HEK293 (cell line): ENCODE measurements at regions not wholly inside any gene's neighbourhood (a gene's known extent, or its start where the extent isn't known, plus 50 kb on each side); places are given as distances from the start of the nearest gene placed in this dataset.

Experiments used
- CTCF ChIA-PET: fragments of 350-600 bp; formaldehyde crosslinking; extraction: SDS; loops from one replicate; lab custom pipeline; 2021; ENCODE audit warnings: antibody characterized with exemption; lab: Yijun Ruan, JAX
- POLR2A ChIA-PET: fragments of 300-600 bp; formaldehyde crosslinking; extraction: SDS; loops from one replicate; lab custom pipeline; 2020; ENCODE audit warnings: antibody characterized with exemption, inconsistent platforms; lab: Yijun Ruan, JAX
- H3K27ac ChIP-seq: fragments of 200-500 bp; sonication (Bioruptor generic); 2 replicates; pipeline ENCODE4 v1.5.1; 2014; ENCODE audit warnings: low read depth, low read length, control low read depth, inconsistent platforms; ENCODE audit errors: extremely low read depth
- H3K36me3 ChIP-seq, 2 experiments: fragments of 200-500 bp in 1 of 2; sonication (Bioruptor generic) in 1 of 2; 1 replicate in 1 of 2; 2 replicates in 1 of 2; pipeline ENCODE4 v1.5.1; 2014 to 2017; ENCODE audit warnings: inconsistent platforms in 2 of 2, low read length in 2 of 2; ENCODE audit not compliant: control insufficient read depth in 2 of 2, insufficient read depth in 1 of 2
- H3K4me1 ChIP-seq: fragments of 200-500 bp; sonication (Bioruptor generic); 2 replicates; pipeline ENCODE4 v1.5.1; 2014; ENCODE audit warnings: mild to moderate bottlenecking, low read length, inconsistent platforms; ENCODE audit not compliant: control insufficient read depth, insufficient read depth
- H3K4me3 ChIP-seq: 2 replicates; pipeline ENCODE4 v1.5.1; 2011; ENCODE audit warnings: low read depth, mild to moderate bottlenecking, control low read depth, low read length, moderate library complexity
- H3K9me3 ChIP-seq: fragments of 200-500 bp; sonication (Bioruptor generic); 2 replicates; pipeline ENCODE4 v1.5.1; 2014; ENCODE audit warnings: low read depth, low read length, inconsistent platforms; ENCODE audit not compliant: control insufficient read depth, insufficient read depth
- FEZF1 ChIP-seq: fragments of 450-650 bp; formaldehyde crosslinking; IDR thresholded peaks from 2 replicates; pipeline ENCODE4 v1.5.1; 2016; ENCODE audit warnings: missing biosample characterization, missing genetic modification characterization
- KLF7 ChIP-seq: fragments of 450-650 bp; formaldehyde crosslinking; IDR thresholded peaks from 2 replicates; pipeline ENCODE4 v1.5.1; 2016; ENCODE audit warnings: missing biosample characterization, missing genetic modification characterization, borderline replicate concordance
- PATZ1 ChIP-seq: fragments of 450-650 bp; formaldehyde crosslinking; IDR thresholded peaks from 2 replicates; pipeline ENCODE4 v1.5.1; 2016; ENCODE audit warnings: missing biosample characterization, missing genetic modification characterization
- YY1 ChIP-seq: fragments of 450-650 bp; formaldehyde crosslinking; IDR thresholded peaks from 2 replicates; pipeline ENCODE4 v1.5.1; 2018; ENCODE audit warnings: missing biosample characterization, missing genetic modification characterization
- ZBTB11 ChIP-seq: fragments of 450-650 bp; formaldehyde crosslinking; conservative IDR thresholded peaks from 2 replicates; pipeline ENCODE4 v1.5.1; 2016; ENCODE audit warnings: low read depth, missing biosample characterization, missing genetic modification characterization
- ZBTB17 ChIP-seq: fragments of 450-650 bp; formaldehyde crosslinking; IDR thresholded peaks from 2 replicates; pipeline ENCODE4 v1.5.1; 2016; ENCODE audit warnings: missing biosample characterization, missing genetic modification characterization
- ZBTB6 ChIP-seq: fragments of 450-650 bp; formaldehyde crosslinking; IDR thresholded peaks from 2 replicates; pipeline ENCODE4 v1.5.1; 2017; ENCODE audit warnings: missing biosample characterization, missing genetic modification characterization
- ZNF140 ChIP-seq: fragments of 450-650 bp; formaldehyde crosslinking; IDR thresholded peaks from 2 replicates; pipeline ENCODE4 v1.5.1; 2016; ENCODE audit warnings: missing biosample characterization, missing genetic modification characterization
- ZNF214 ChIP-seq: fragments of 450-650 bp; formaldehyde crosslinking; IDR thresholded peaks from 2 replicates; pipeline ENCODE4 v1.5.1; 2017; ENCODE audit warnings: missing biosample characterization, mild to moderate bottlenecking, missing genetic modification characterization, borderline replicate concordance
- ZNF280D ChIP-seq: fragments of 450-650 bp; formaldehyde crosslinking; IDR thresholded peaks from 2 replicates; pipeline ENCODE4 v1.5.1; 2016; ENCODE audit warnings: missing biosample characterization, missing genetic modification characterization
- ZNF354C ChIP-seq: fragments of 450-650 bp; formaldehyde crosslinking; IDR thresholded peaks from 2 replicates; pipeline ENCODE4 v1.5.1; 2016; ENCODE audit warnings: missing biosample characterization, missing genetic modification characterization, low read depth, borderline replicate concordance
- ZNF37A ChIP-seq: fragments of 450-650 bp; IDR thresholded peaks from 2 replicates; pipeline ENCODE4 v1.5.1; 2018; ENCODE audit warnings: missing biosample characterization, missing genetic modification characterization
- ZNF394 ChIP-seq: fragments of 450-650 bp; formaldehyde crosslinking; IDR thresholded peaks from 2 replicates; pipeline ENCODE4 v1.5.1; 2016; ENCODE audit warnings: missing biosample characterization, missing genetic modification characterization, mild to moderate bottlenecking, moderate library complexity, borderline replicate concordance
- ZNF433 ChIP-seq: fragments of 450-650 bp; formaldehyde crosslinking; IDR thresholded peaks from 2 replicates; pipeline ENCODE4 v1.5.1; 2016; ENCODE audit warnings: missing biosample characterization, missing genetic modification characterization, low read depth
- ZNF488 ChIP-seq: fragments of 450-650 bp; formaldehyde crosslinking; IDR thresholded peaks from 2 replicates; pipeline ENCODE4 v1.5.1; 2016; ENCODE audit warnings: missing biosample characterization, missing genetic modification characterization
- ZNF518A ChIP-seq: fragments of 450-650 bp; formaldehyde crosslinking; conservative IDR thresholded peaks from 2 replicates; pipeline ENCODE4 v1.5.1; 2016; ENCODE audit warnings: low read depth, missing biosample characterization, missing genetic modification characterization
- ZNF747 ChIP-seq: fragments of 450-650 bp; formaldehyde crosslinking; IDR thresholded peaks from 2 replicates; pipeline ENCODE4 v1.5.1; 2016; ENCODE audit warnings: missing biosample characterization, missing genetic modification characterization
- ZNF792 ChIP-seq: fragments of 450-650 bp; formaldehyde crosslinking; IDR thresholded peaks from 2 replicates; pipeline ENCODE4 v1.5.1; 2016; ENCODE audit warnings: missing biosample characterization, missing genetic modification characterization

- no peak for TF ChIP-seq ZNF214 (tag by site-specific recombination)
- TF ChIP-seq ZNF354C (tag by site-specific recombination), result no peak
- TF ChIP-seq ZNF37A (tag by site-specific recombination), result no peak
- no peak for TF ChIP-seq ZNF433 (tag by site-specific recombination)
- no peak for TF ChIP-seq ZBTB6
- TF ChIP-seq KLF7 (tag by site-specific recombination), result no peak
- TF ChIP-seq ZNF747 (tag by site-specific recombination), result no peak
- no peak for TF ChIP-seq FEZF1 (tag by site-specific recombination)
- H3K9me3 ChIP-seq, result no peaks in the 10 kb centered on the region
- POLR2A ChIA-PET, result no interaction called here
- no peak overlapping the region for H3K4me3 ChIP-seq
- H3K4me1 ChIP-seq, result no peaks in the 10 kb centered on the region
- H3K36me3 ChIP-seq, result no peaks in the 10 kb centered on the region
- H3K27ac ChIP-seq, result no peak overlapping the region
- CTCF ChIA-PET, result no interaction called here
Observed at GRCh38 chr10:34008656-34009055, 674.2 kb upstream of the NRP1 start.

GRCh38 chr10:34006471-34006870 lies 672.0 kb upstream of the NRP1 start:
- Histone ChIP-seq H3K9me3 (no peaks in the 10 kb centered on the region), H3K27ac (no peak overlapping the region), H3K4me3 (no peak overlapping the region), H3K36me3 (no peaks in the 10 kb centered on the region)
- POLR2A ChIA-PET, result no interaction called here
- TF ChIP-seq ZBTB11 (tag by site-specific recombination) (no peak), ZNF140 (tag by site-specific recombination) (no peak), ZBTB17 (no peak), ZNF518A (tag by site-specific recombination) (no peak), ZNF488 (no peak), PATZ1 (tag by site-specific recombination) (no peak), YY1 (tag by site-specific recombination) (no peak), ZNF394 (tag by site-specific recombination) (no peak), ZNF280D (tag by site-specific recombination) (no peak), ZNF792 (tag by site-specific recombination) (no peak)
- TF ChIP-seq, all 188 proteins: peak for 0
- CTCF ChIA-PET, result interaction anchor here (0.7 to 1.1 kb wide), 2 partner anchors 11 to 32 kb away, joined by 3 to 4 read pairs; no protein-coding TSS in a partner anchor
- no peaks in the 10 kb centered on the region for H3K4me1 ChIP-seq
